ENCODE measurements at regions not wholly inside any gene's neighbourhood (a gene's known extent, or its start where the extent isn't known, plus 50 kb on each side); places are given as distances from the start of the nearest gene placed in this dataset.
"Not testable (repeated sequence)": the region's sequence is repeated elsewhere in the genome, so short reads cannot be mapped to it uniquely, and the experiment has no call there.

GRCh38 chr4:31880837-31881236, 1160.7 kb downstream of the PCDH7 start:
- not testable (repeated sequence) for TF ChIP-seq CTCF, POLR2A (IDR thresholded peaks at IDR 0.05)
